HG02943 (cell line): ENCODE measurements at regions not wholly inside any gene's neighbourhood (a gene's known extent, or its start where the extent isn't known, plus 50 kb on each side); places are given as distances from the start of the nearest gene placed in this dataset.
A peak's percentile ranks its signal among the peaks of the same experiment; 100 is the strongest.
"Not testable (repeated sequence)": the region's sequence is repeated elsewhere in the genome, so short reads cannot be mapped to it uniquely, and the experiment has no call there.

Experiments
- ATAC-seq: cut with Tn5 transposase; IDR thresholded peaks from one replicate; pipeline ENCODE4 v1.9.1; 2021; ENCODE audit warnings: mild to moderate bottlenecking, low read depth, moderate library complexity; ENCODE audit not compliant: unreplicated experiment

GRCh38 chr7:128561116-128561722 is 84.7 kb downstream of the METTL2B start:
- ATAC-seq, result peak; percentile 76

GRCh38 chr7:128562795-128563194 is 86.2 kb downstream of the METTL2B start:
- not testable (repeated sequence) for ATAC-seq

- not testable (repeated sequence) for ATAC-seq
These were observed 87.7 kb downstream of the METTL2B start for GRCh38 chr7:128564123-128564700.

DNA sequence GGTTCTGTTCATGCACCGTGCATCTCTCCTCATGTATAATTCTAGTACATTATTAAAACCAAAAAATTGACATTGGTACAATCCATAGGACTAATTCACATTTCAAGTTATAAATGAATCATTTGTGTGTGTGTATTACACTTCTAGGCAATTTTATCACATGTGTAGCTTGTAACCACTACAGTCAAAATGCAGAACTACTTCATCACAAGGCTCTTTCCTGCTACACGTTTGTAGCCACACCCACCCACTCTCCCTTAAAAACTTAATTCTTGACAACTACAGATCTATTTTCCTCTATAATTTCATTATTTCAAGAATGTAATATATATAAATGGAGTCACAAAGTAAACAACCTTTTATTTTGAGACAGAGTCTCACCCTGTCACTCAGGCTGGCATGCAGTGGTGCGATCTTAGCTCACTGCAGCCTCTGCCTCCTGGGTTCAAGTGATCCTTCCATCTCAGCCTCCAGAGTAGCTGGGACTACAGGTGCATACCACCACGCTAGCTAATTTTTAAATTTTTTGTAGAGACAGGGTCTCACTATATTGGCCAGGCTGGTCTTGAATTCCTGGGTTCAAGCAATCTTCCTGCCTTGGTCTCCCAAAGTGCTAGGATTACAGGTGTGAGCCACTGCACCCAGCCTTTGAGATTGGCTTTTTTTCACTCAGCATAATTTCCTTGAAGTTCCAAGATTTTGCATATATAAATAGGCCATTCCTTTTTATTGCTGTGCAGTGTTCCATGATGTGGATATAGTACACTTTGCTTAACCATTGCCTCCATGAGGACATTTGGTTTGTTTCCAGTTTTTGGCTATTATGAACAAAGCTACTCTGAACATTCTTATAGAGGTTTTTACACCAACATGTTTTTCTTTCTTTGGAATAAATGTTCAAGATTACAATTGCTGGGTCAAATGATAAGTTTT is 88.7 kb downstream of the METTL2B start:
- ATAC-seq, result not testable (repeated sequence)

DNA sequence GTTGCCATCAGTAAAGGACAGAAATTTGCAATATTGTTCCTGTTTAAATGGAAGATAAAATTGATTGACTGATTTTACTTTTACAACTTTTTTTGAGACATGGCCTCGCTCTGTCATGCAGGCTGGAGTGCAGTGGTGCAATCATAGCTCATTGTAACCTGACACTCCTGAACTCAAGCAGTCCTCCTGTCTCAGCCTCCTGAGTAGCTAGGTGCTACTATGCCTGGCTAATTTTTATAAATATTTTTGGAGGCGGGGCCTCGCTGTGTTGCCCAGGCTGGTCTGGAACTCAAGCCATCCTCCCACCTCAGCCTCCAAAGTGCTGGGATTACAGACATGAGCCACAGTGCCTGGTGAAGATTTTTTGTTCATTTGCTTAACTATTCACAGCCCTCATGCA is 96.8 kb upstream of the GARIN1A start:
- not testable (repeated sequence) for ATAC-seq

- ATAC-seq, result not testable (repeated sequence)
These were observed 95.1 kb upstream of the GARIN1A start for GRCh38 chr7:128576953-128577352.

- ATAC-seq, result not testable (repeated sequence)
These were observed 92.2 kb upstream of the GARIN1A start for GRCh38 chr7:128579843-128580242.

DNA sequence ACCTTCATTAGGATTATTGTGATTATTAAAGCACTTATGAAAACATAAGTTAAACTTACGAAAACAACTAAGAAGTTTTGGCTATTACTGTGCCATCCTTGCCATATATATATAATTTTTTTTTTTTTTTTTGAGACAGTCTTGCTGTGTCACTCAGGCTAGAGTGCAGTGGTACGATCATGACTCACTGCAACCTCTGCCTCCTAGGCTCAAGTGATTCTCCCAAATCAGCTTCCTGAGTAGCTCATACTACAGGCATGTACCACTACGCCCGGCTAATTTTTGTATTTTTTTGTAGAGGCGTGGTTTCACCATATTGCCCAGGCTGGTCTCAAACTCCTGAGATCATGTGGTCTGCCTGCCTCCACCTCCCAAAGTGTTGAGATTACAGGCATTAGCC is 91.0 kb upstream of the GARIN1A start:
- ATAC-seq, result not testable (repeated sequence)

- not testable (repeated sequence) for ATAC-seq
These were observed 90.1 kb upstream of the GARIN1A start for GRCh38 chr7:128581825-128582561.

DNA sequence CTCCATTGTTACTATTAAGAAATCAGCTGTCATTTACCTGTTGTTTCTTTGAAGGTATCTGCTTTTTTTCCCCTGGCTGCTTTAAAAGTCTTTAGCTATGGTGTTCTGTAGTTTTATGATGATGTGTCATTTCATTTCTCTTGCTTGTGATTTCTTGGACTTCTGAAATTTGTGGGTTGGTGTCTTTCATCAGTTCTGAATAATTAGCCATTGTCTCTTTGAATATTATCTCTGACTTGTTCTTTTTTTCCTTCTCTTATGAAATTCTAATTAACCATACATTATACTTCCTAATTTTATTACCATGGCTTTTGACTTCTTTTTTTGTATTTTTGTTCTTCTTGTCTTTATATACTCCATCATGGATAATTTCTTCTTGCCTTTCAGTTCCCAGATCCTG is 85.4 kb upstream of the GARIN1A start:
- ATAC-seq, result not testable (repeated sequence)

GRCh38 chr7:128591705-128592104 is 80.4 kb upstream of the GARIN1A start:
- ATAC-seq, result no peak

DNA sequence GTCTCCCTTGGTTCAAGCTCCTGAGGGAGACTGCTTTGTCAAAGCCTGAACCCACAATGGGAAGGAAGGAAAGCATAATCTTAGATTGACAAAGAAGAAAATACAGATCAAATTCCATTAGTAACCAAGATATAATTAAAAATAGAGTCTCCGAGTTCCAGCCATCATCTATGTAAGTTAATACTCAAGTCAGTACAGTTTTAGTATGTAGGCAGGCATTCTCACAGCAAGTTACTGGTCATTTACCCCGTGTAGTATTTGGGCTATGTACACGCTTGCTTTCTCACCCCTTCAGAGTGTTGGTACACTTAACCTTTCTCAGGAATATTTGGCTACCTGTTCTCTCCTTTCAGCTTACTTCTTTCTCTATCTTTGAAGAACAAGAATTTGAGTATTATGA is 79.9 kb upstream of the GARIN1A start:
- ATAC-seq, result not testable (repeated sequence)

DNA sequence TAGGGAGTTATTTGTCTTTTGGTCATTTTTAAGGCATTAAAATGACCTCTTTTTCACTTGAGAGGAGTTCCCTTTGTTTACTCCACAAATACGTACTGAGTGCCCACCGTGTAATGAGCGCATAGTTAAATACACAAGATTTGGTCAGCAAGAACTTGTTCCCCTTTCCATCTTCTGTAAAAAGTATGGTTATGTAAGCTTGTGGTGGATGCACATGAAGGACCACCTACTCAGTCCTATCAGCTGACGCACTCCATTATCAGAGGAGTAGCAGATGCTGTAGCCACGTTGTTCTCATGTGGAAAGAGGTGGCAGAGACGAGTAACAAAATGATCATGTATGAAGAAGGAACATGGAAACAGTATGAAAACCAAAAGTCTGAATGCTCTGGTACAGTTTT is 78.0 kb upstream of the GARIN1A start:
- ATAC-seq, result not testable (repeated sequence)

DNA sequence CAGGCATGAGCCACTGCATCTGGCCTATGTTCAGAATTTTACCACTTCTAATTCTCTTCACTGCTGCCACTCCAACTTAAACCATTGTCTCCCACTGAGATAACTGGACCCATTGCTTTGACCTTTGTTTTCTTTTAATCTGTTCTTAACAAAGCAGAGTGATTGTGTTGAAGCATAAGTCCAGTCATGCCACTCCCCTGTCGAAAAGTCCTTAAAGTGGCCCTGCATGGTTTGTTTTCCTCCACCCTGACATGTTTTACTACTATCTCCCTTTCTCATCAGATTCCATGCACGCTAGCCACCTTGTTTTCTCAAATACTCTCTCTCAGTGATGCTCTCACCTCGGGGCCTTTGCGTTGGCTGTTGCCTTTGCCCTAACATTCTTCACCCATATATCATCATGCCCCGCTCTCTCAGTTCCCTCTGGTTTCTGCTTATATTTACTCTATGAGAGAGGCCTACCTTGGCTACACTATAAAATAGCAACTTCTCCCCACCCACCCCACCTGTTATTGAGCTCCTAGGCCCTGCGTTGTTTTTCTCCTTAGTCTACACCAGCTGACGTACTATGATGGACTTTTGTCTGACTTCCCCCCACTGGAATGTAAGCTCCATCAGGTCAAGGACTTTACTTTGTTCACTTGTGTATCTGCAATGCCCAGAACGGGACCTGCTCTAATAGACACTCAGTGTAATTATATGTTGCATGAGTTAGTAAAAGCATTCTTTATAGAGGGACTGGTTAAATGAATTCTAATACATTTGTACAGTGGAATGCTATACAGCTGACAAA is 75.6 kb upstream of the GARIN1A start:
- ATAC-seq, result not testable (repeated sequence)

DNA sequence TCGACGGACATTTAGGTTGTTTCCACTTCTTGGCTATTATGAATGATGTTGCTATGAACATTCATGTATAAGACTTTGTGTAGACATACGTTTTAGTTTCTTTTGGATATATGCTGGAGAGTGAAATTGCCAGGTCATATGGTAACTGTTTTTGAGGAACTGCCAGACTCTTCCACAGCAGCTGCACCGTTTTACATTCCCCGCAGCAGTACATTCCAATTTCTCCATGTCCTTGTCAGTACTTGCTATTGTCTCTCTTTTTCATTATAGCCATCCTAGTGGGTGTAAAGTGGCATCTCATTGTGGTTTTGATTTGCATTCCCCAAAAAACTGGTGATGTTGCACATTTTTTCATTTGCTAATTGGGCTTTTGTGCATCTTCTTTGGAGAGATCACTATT is 73.1 kb upstream of the GARIN1A start:
- ATAC-seq, result not testable (repeated sequence)

DNA sequence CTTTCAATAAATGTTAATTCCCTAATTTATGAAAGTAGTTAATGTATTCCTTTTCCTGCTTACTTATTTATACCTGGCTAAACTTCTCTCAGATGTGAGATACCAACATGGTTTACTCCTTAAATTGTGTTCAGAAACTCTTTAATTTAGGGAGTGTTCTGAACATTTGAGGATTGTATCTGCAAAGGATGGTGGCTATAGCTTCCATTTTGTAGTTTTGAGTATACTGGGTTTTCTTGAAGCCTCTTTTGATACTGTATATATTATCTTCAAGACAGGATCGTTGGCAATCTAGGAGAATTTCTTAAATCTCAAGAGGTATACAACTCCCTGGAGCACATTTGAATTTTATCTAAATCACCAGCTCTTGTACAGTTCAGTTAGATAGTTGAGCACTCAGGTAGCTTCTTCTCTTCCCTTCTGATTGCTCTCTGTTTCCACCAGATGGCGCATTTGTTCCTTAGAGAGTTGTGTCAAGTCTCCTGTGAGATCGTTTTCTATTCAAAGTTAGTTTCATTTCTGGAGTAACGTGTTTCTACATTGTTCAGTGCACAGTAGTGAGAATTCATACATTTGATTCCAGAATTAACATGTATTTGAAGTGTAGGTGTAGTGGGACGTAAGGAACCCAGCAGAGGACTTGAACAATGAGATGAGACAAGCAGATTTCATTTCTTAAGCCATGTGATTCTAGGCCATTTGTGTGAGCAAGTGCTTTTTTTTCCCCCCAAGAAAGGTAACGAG is 63.2 kb upstream of the GARIN1A start:
- ATAC-seq, result peak; percentile 79

DNA sequence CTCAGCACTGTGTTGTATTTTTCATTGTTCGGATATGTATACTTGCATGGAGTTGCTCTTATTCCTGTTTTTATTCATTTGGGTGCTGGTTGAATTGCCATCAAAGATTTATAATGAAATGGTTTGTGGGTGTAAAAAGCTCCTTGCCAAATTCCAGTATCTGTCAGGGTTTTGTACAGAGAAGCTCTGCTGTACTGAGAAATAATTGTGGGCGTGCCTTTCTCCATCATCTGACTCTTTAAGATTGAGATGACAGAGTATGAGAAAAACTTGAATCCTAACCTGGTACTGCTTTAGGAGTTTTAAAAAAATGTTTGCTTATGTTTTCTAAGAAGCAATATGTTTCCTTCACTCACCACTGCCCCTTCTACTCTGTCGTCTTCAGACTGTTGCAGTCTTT is 58.7 kb upstream of the GARIN1A start:
- not testable (repeated sequence) for ATAC-seq

DNA sequence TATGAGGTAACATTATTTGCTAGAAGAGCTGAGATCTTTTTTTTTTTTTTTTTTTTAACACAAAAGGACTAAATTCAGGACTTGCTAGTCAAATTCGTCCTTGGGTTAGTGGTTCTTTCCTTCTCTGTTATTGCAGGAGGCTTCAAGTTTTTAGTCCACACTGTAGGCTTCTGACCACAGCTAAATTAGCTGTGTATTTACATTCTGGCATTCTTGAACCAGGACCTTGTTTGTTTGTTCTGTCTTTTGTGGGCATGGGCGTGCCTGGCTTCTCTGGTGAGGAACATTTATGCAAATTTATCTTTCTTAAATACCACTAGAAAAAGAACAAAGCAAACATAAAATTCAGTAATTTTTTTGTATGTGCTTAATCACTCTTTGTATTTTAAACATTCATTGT is 57.3 kb upstream of the GARIN1A start:
- not testable (repeated sequence) for ATAC-seq

DNA sequence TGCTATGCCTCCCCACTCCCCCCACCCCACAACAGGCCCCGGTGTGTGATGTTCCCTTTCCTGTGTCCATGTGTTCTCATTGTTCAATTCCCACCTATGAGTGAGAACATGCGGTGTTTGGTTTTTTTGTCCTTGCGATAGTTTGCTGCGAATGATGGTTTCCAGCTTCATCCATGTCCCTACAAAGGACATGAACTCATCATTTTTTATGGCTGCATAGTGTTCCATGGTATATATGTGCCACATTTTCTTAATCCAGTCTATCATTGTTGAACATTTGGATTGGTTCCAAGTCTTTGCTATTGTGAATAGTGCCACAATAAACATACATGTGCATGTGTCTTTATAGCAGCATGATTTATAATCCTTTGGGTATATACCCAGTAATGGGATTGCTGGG is 55.3 kb upstream of the GARIN1A start:
- not testable (repeated sequence) for ATAC-seq
